Suppressor macrophage treated with lipopolysaccharide for 1 hour (primary cell): ENCODE measurements at regions not wholly inside any gene's neighbourhood (a gene's known extent, or its start where the extent isn't known, plus 50 kb on each side); places are given as distances from the start of the nearest gene placed in this dataset.

ENCODE experiments used
- DNase-seq, 3 donors: peaks; one replicate each; pipeline ENCODE4 v3.0.0-alpha.2; 2020 to 2022

- no peak for DNase-seq
Observed at GRCh38 chr14:79960288-79960687, 251.0 kb downstream of the DIO2 start.

- DNase-seq: no peak
Observed at GRCh38 chr14:79951572-79951971, 259.7 kb downstream of the DIO2 start.

- DNase-seq: no peak
Observed at GRCh38 chr14:79949906-79950305, 261.4 kb downstream of the DIO2 start.

GRCh38 chr14:79947440-79948054, 263.8 kb downstream of the DIO2 start:
- no peak for DNase-seq

GRCh38 chr14:79939235-79939634, 272.1 kb downstream of the DIO2 start:
- no peak for DNase-seq

GRCh38 chr14:79938185-79938584, 273.1 kb downstream of the DIO2 start:
- DNase-seq: no peak

GRCh38 chr14:79937433-79937832, 273.9 kb downstream of the DIO2 start:
- no peak for DNase-seq

- no peak for DNase-seq
Observed at GRCh38 chr14:79924551-79924950, 286.8 kb downstream of the DIO2 start.

- DNase-seq: no peak
Observed at GRCh38 chr14:79920180-79920692, 291.1 kb downstream of the DIO2 start.
